ENCODE measurements at regions not wholly inside any gene's neighbourhood (a gene's known extent, or its start where the extent isn't known, plus 50 kb on each side); places are given as distances from the start of the nearest gene placed in this dataset.

- DNase-seq (ENCODE audit: low read depth), result peak; percentile 46
These were observed 185.7 kb downstream of the IRX5 start for GRCh38 chr16:55116165-55116920.

- no peak for DNase-seq (ENCODE audit: low read depth)
These were observed 188.1 kb downstream of the IRX5 start for GRCh38 chr16:55118701-55119260.

GRCh38 chr16:55120408-55120807 is 189.7 kb downstream of the IRX5 start:
- DNase-seq (ENCODE audit: low read depth), result no peak

GRCh38 chr16:55120826-55121225 is 190.2 kb downstream of the IRX5 start:
- no peak for DNase-seq (ENCODE audit: low read depth)

GRCh38 chr16:55123652-55124051 is 193.0 kb downstream of the IRX5 start:
- DNase-seq (ENCODE audit: low read depth), result no peak

- no peak for DNase-seq (ENCODE audit: low read depth)
These were observed 195.2 kb downstream of the IRX5 start for GRCh38 chr16:55125818-55126385.

GRCh38 chr16:55126456-55126855 is 195.8 kb downstream of the IRX5 start:
- DNase-seq (ENCODE audit: low read depth), result no peak

- DNase-seq (ENCODE audit: low read depth), result no peak
These were observed 193.5 kb upstream of the IRX6 start for GRCh38 chr16:55130456-55130855.

- no peak for DNase-seq (ENCODE audit: low read depth)
These were observed 193.1 kb upstream of the IRX6 start for GRCh38 chr16:55130911-55131310.

- DNase-seq (ENCODE audit: low read depth), result no peak
These were observed 190.3 kb upstream of the IRX6 start for GRCh38 chr16:55133654-55134053.

GRCh38 chr16:55136356-55137150 is 187.4 kb upstream of the IRX6 start:
- no peak for DNase-seq (ENCODE audit: low read depth)

GRCh38 chr16:55138298-55138697 is 185.7 kb upstream of the IRX6 start:
- DNase-seq (ENCODE audit: low read depth), result no peak

GRCh38 chr16:55142405-55142804 is 181.6 kb upstream of the IRX6 start:
- no peak for DNase-seq (ENCODE audit: low read depth)

- no peak for DNase-seq (ENCODE audit: low read depth)
These were observed 179.4 kb upstream of the IRX6 start for GRCh38 chr16:55144651-55145050.

- no peak for DNase-seq (ENCODE audit: low read depth)
These were observed 178.0 kb upstream of the IRX6 start for GRCh38 chr16:55145771-55146603.

- no peak for DNase-seq (ENCODE audit: low read depth)
These were observed 177.0 kb upstream of the IRX6 start for GRCh38 chr16:55146966-55147365.

- DNase-seq (ENCODE audit: low read depth), result no peak
These were observed 176.6 kb upstream of the IRX6 start for GRCh38 chr16:55147396-55147795.

- DNase-seq (ENCODE audit: low read depth), result no peak
These were observed 174.4 kb upstream of the IRX6 start for GRCh38 chr16:55149622-55150021.

GRCh38 chr16:55151561-55152305 is 172.3 kb upstream of the IRX6 start:
- no peak for DNase-seq (ENCODE audit: low read depth)

- DNase-seq (ENCODE audit: low read depth), result no peak
These were observed 171.1 kb upstream of the IRX6 start for GRCh38 chr16:55152875-55153390.

Data from HT1080 (cell line).